ENCODE measurements at regions not wholly inside any gene's neighbourhood (a gene's known extent, or its start where the extent isn't known, plus 50 kb on each side); places are given as distances from the start of the nearest gene placed in this dataset.

- H3K56ac ChIP-seq (replicated peaks; ENCODE audit: insufficient read length, low read depth, low read length), result no peak overlapping the region
- no peak overlapping the region for H3K4ac ChIP-seq (replicated peaks; ENCODE audit: insufficient read length, low read depth, low read length)
- no peak overlapping the region for H4K5ac ChIP-seq (ENCODE audit: insufficient read length, low read depth, low read length)
- no peak overlapping the region for H4K91ac ChIP-seq (replicated peaks; ENCODE audit: insufficient read length, low read length)
- H3K9me3 ChIP-seq (ENCODE audit: insufficient read depth in 2 of 2, low read depth in 1 of 2, low read length in 1 of 2), result 0 out of 4 replicates have a peak, but pooled peaks cover 0 to 7% of the 10 kb centered on the region in 2 experiments
- H3K4me1 ChIP-seq (replicated peaks in 1 of 4; ENCODE audit: control insufficient read depth in 3 of 4, insufficient read depth in 4 of 4, low read length in 3 of 4), result peaks cover 0 to 5% (median 2%) of the 10 kb centered on the region in 4 experiments; a peak in 2 of 7 replicates
- no peak overlapping the region for H2BK15ac ChIP-seq (ENCODE audit: low read length)
- no peak overlapping the region for H3K23ac ChIP-seq (ENCODE audit: insufficient read length)
- no peaks in the 10 kb centered on the region for H3K79me1 ChIP-seq (ENCODE audit: low read depth, low read length)
- no peak overlapping the region for H3K9ac ChIP-seq (replicated peaks in 1 of 4; ENCODE audit: extremely low read depth in 1 of 4, low read depth in 3 of 4, low read length in 3 of 4)
- H2BK12ac ChIP-seq (ENCODE audit: low read depth, low read length), result no peak overlapping the region
- no peak overlapping the region for H4K8ac ChIP-seq (ENCODE audit: extremely low read depth, insufficient read depth, low read length)
- H3K23me2 ChIP-seq (ENCODE audit: low read depth, low read length), result no peaks in the 10 kb centered on the region
- no peak overlapping the region for H3K4me3 ChIP-seq (ENCODE audit: extremely low read depth in 1 of 4, insufficient read depth in 2 of 4, low read depth in 3 of 4, low read length in 4 of 4)
- FAIRE-seq (no peak), DNase-seq (ENCODE audit: low read depth in 1 of 2, low spot score in 2 of 2) (peak in 1 of 2 experiments; percentile 33)
- H2BK120ac ChIP-seq (replicated peaks; ENCODE audit: low read depth, low read length), result no peak overlapping the region
- H3K36me3 ChIP-seq (ENCODE audit: control insufficient read depth in 2 of 4, insufficient read depth in 4 of 4, low read length in 3 of 4), result no peaks in the 10 kb centered on the region
- H3K27ac ChIP-seq (ENCODE audit: low read depth, low read length), result no peak overlapping the region
- no peak overlapping the region for H2BK5ac ChIP-seq (ENCODE audit: low read depth, low read length)
- H3K79me2 ChIP-seq (ENCODE audit: control insufficient read depth in 1 of 2, insufficient read depth in 2 of 2, low read length in 2 of 2), result no peaks in the 10 kb centered on the region
- ChIA-PET CTCF (ENCODE audit: partially characterized antibody) (interaction anchor here (0.8 to 2.2 kb wide), 6 partner anchors 10 to 183 kb away, joined by 3 to 6 read pairs (median 5); no protein-coding TSS in a partner anchor), POLR2A (ENCODE audit: partially characterized antibody) (no interaction called here)
- H3K14ac ChIP-seq (ENCODE audit: insufficient read length), result no peak overlapping the region
- H2AK5ac ChIP-seq (ENCODE audit: low read depth, low read length), result no peak overlapping the region
- H3K4me2 ChIP-seq (ENCODE audit: insufficient read depth in 1 of 2, low read depth in 2 of 2, low read length in 2 of 2), result no peak overlapping the region
- no peak overlapping the region for H2AFZ ChIP-seq (ENCODE audit: low read length)
- H3K27me3 ChIP-seq (replicated peaks in 1 of 4; ENCODE audit: control insufficient read depth in 3 of 4, extremely low read depth in 1 of 4, insufficient read depth in 3 of 4, low read length in 3 of 4), result no peaks in the 10 kb centered on the region
- H3K18ac ChIP-seq (ENCODE audit: extremely low read depth, low read length), result no peak overlapping the region
- no peak overlapping the region for H2BK20ac ChIP-seq (ENCODE audit: low read length)
- 91% methylated on average over 8 of the region's 9 CpGs; no CpG with 5 or more reads in 1 of the 2 experiments for WGBS, 2 experiments (ENCODE audit: extremely low coverage in 1 of 2, insufficient coverage in 1 of 2, insufficient read length in 1 of 2, insufficient replicate concordance in 2 of 2, low coverage in 1 of 2, low lambda C conversion rate in 2 of 2, missing lambda C conversion rate in 1 of 2)
- no peaks in the 10 kb centered on the region for H4K20me1 ChIP-seq (replicated peaks in 1 of 2; ENCODE audit: control insufficient read depth in 1 of 2, insufficient read depth in 2 of 2, low read length in 2 of 2)
- TF ChIP-seq FOSL1 (IDR thresholded peaks at IDR 0.05; ENCODE audit: insufficient read depth, low read depth, low read length) (no peak), HDAC6 (IDR thresholded peaks at IDR 0.05; ENCODE audit: low read depth, low read length) (no peak), JUN (IDR thresholded peaks at IDR 0.05; ENCODE audit: low read depth, low read length) (no peak), E2F6 (IDR thresholded peaks at IDR 0.05) (no peak), KDM1A (IDR thresholded peaks at IDR 0.05; ENCODE audit: borderline replicate concordance, low read length) (no peak), TEAD4 (IDR thresholded peaks at IDR 0.05; ENCODE audit: low read depth, low read length) (no peak), BRCA1 (IDR thresholded peaks at IDR 0.05; ENCODE audit: low read depth, low read length) (no peak), RBBP5 (IDR thresholded peaks at IDR 0.05; ENCODE audit: borderline replicate concordance, low read depth, low read length) (no peak), RFX5 (IDR thresholded peaks at IDR 0.05; ENCODE audit: borderline replicate concordance, low read depth, low read length) (no peak), CTCF (IDR thresholded peaks at IDR 0.05; ENCODE audit: control extremely low read depth in 1 of 3, insufficient read depth in 1 of 3, low read depth in 1 of 3, low read length in 3 of 3) (no peak), GTF2F1 (IDR thresholded peaks at IDR 0.05; ENCODE audit: borderline replicate concordance, low read depth, low read length) (no peak), SP4 (IDR thresholded peaks at IDR 0.05; ENCODE audit: low read length) (no peak)
Measured at GRCh38 chr1:22290611-22291010, 147.7 kb upstream of the WNT4 start.

All from H1 (cell line).